ENCODE measurements at regions not wholly inside any gene's neighbourhood (a gene's known extent, or its start where the extent isn't known, plus 50 kb on each side); places are given as distances from the start of the nearest gene placed in this dataset.

- Mint-ChIP-seq H3K36me3 (no peaks in the 10 kb centered on the region), H3K4me3 (no peak overlapping the region), H3K4me1 (peaks cover 10% of the 10 kb centered on the region), H3K27ac (no peak overlapping the region), H3K9me3 (peaks cover 4% of the 10 kb centered on the region), H3K27me3 (ENCODE audit: low read depth) (no peaks in the 10 kb centered on the region)
- TF ChIP-seq CTCF (IDR thresholded peaks at IDR 0.05; ENCODE audit: unreplicated experiment), result no peak
- no peak for DNase-seq (ENCODE audit: low spot score in 2 of 2, unreplicated experiment in 2 of 2)
Observed at GRCh38 chr14:54121466-54122027, 164.9 kb upstream of the BMP4 start.

- TF ChIP-seq CTCF (IDR thresholded peaks at IDR 0.05; ENCODE audit: unreplicated experiment), result no peak
- no peak overlapping the region for H3K27ac Mint-ChIP-seq
- no peak for DNase-seq (ENCODE audit: low spot score in 2 of 2, unreplicated experiment in 2 of 2)
Observed at GRCh38 chr14:54123841-54124240, 167.2 kb upstream of the BMP4 start.

GRCh38 chr14:54125109-54125508 is 168.5 kb upstream of the BMP4 start:
- Mint-ChIP-seq H3K9me3 (peaks cover 16% of the 10 kb centered on the region), H3K4me3 (no peak overlapping the region), H3K27me3 (ENCODE audit: low read depth) (no peaks in the 10 kb centered on the region), H3K36me3 (no peaks in the 10 kb centered on the region), H3K27ac (no peak overlapping the region), H3K4me1 (peaks cover 9% of the 10 kb centered on the region)
- DNase-seq (ENCODE audit: low spot score in 2 of 2, unreplicated experiment in 2 of 2), result no peak
- TF ChIP-seq CTCF (IDR thresholded peaks at IDR 0.05; ENCODE audit: unreplicated experiment), result no peak

More at GRCh38 chr14:54123841-54124240, 167.2 kb upstream of the BMP4 start:
- no peaks in the 10 kb centered on the region for H3K36me3 Mint-ChIP-seq
- H3K4me3 Mint-ChIP-seq, result no peak overlapping the region
- H3K4me1 Mint-ChIP-seq, result peaks cover 10% of the 10 kb centered on the region
- peaks cover 7% of the 10 kb centered on the region for H3K9me3 Mint-ChIP-seq
- no peaks in the 10 kb centered on the region for H3K27me3 Mint-ChIP-seq (ENCODE audit: low read depth)

GRCh38 chr14:54126947-54127346 is 170.3 kb upstream of the BMP4 start:
- H3K9me3 Mint-ChIP-seq, result peaks cover 16% of the 10 kb centered on the region
- H3K4me3 Mint-ChIP-seq, result no peak overlapping the region
- TF ChIP-seq CTCF (IDR thresholded peaks at IDR 0.05; ENCODE audit: unreplicated experiment), result no peak
- H3K27me3 Mint-ChIP-seq (ENCODE audit: low read depth), result no peaks in the 10 kb centered on the region
- H3K27ac Mint-ChIP-seq, result no peak overlapping the region
- H3K36me3 Mint-ChIP-seq, result no peaks in the 10 kb centered on the region
- H3K4me1 Mint-ChIP-seq, result no peaks in the 10 kb centered on the region
- no peak for DNase-seq (ENCODE audit: low spot score in 2 of 2, unreplicated experiment in 2 of 2)

GRCh38 chr14:54127526-54127925 is 170.9 kb upstream of the BMP4 start:
- Mint-ChIP-seq H3K4me1 (no peaks in the 10 kb centered on the region), H3K9me3 (peaks cover 16% of the 10 kb centered on the region), H3K27ac (no peak overlapping the region), H3K4me3 (no peak overlapping the region), H3K27me3 (ENCODE audit: low read depth) (no peaks in the 10 kb centered on the region), H3K36me3 (no peaks in the 10 kb centered on the region)
- no peak for DNase-seq (ENCODE audit: low spot score in 2 of 2, unreplicated experiment in 2 of 2)
- no peak for TF ChIP-seq CTCF (IDR thresholded peaks at IDR 0.05; ENCODE audit: unreplicated experiment)

Data from mesothelial cell of epicardium (in vitro differentiated cells).